ENCODE measurements at regions not wholly inside any gene's neighbourhood (a gene's known extent, or its start where the extent isn't known, plus 50 kb on each side); places are given as distances from the start of the nearest gene placed in this dataset.

- H3K56ac ChIP-seq (ENCODE audit: extremely low read depth, insufficient read depth, low read length), result no peak overlapping the region
- no peak overlapping the region for H3K4ac ChIP-seq (ENCODE audit: low read depth, low read length)
- no peaks in the 10 kb centered on the region for H3K36me3 ChIP-seq (ENCODE audit: control insufficient read depth, insufficient read depth, low read length)
- BruUV-seq (replicated peaks), result no TSS peak
- no peak overlapping the region for H4K91ac ChIP-seq (ENCODE audit: insufficient read depth, low read depth, low read length)
- H3K18ac ChIP-seq (ENCODE audit: low read depth, low read length), result no peak overlapping the region
- DNase-seq (no peak), ATAC-seq (ENCODE audit: low read depth) (no peak)
- no peak overlapping the region for H2AK5ac ChIP-seq (ENCODE audit: low read depth, low read length)
- H3K9ac ChIP-seq (ENCODE audit: low read depth, low read length), result no peak overlapping the region
- H2BK20ac ChIP-seq (ENCODE audit: low read depth, low read length), result no peak overlapping the region
- H2BK120ac ChIP-seq (ENCODE audit: low read depth, low read length), result no peak overlapping the region
- H4K5ac ChIP-seq (ENCODE audit: low read depth, low read length), result no peak overlapping the region
- no peaks in the 10 kb centered on the region for H3K27me3 ChIP-seq (ENCODE audit: control insufficient read depth, insufficient read depth, low read length)
- CTCF ChIA-PET, result no interaction called here
- TF ChIP-seq MXI1 (IDR thresholded peaks at IDR 0.05; ENCODE audit: borderline replicate concordance, low read depth, low read length) (no peak), MAFK (IDR thresholded peaks at IDR 0.05; ENCODE audit: low read depth, low read length) (no peak), RCOR1 (IDR thresholded peaks at IDR 0.05; ENCODE audit: insufficient replicate concordance, low read length) (no peak), ELK1 (IDR thresholded peaks at IDR 0.05; ENCODE audit: borderline replicate concordance, low read depth, low read length) (no peak), SMC3 (IDR thresholded peaks at IDR 0.05; ENCODE audit: low read depth, low read length) (no peak), RFX5 (IDR thresholded peaks at IDR 0.05; ENCODE audit: low read depth, low read length) (no peak), NFE2L2 (IDR thresholded peaks at IDR 0.05; ENCODE audit: low read depth, low read length) (no peak), BHLHE40 (IDR thresholded peaks at IDR 0.05; ENCODE audit: low read depth, low read length) (no peak), CEBPB (IDR thresholded peaks at IDR 0.05; ENCODE audit: low read depth, low read length) (no peak), MAZ (IDR thresholded peaks at IDR 0.05; ENCODE audit: borderline replicate concordance, low read depth, low read length) (no peak), USF2 (IDR thresholded peaks at IDR 0.05; ENCODE audit: low read depth, low read length) (no peak), FOS (IDR thresholded peaks at IDR 0.05; ENCODE audit: low read depth, low read length) (no peak), CTCF (conservative IDR thresholded peaks at IDR 0.05; ENCODE audit: low read depth, low read length) (no peak)
- in situ Hi-C loops (cut with MboI; ENCODE audit: low sequenced_read_pairs), result no loop called here
- H4K20me1 ChIP-seq (ENCODE audit: insufficient read depth, low read length), result no peaks in the 10 kb centered on the region
- H2AK9ac ChIP-seq (replicated peaks; ENCODE audit: low read depth, low read length, poor library complexity), result no peak overlapping the region
- no peaks in the 10 kb centered on the region for H3K79me1 ChIP-seq (ENCODE audit: low read depth in 1 of 2, low read length in 2 of 2)
- H3K9me3 ChIP-seq (ENCODE audit: control insufficient read depth, insufficient read depth, low read length), result no peaks in the 10 kb centered on the region
- no peaks in the 10 kb centered on the region for H3K4me1 ChIP-seq (ENCODE audit: control insufficient read depth, insufficient read depth, low read length)
- no peak overlapping the region for H2AFZ ChIP-seq (replicated peaks; ENCODE audit: low read length, poor library complexity)
- H3K9me1 ChIP-seq (ENCODE audit: insufficient read depth, low read length), result no peaks in the 10 kb centered on the region
- 49% methylated on average over 6 of the region's 6 CpGs; no CpG with 5 or more reads in 1 of the 2 experiments for WGBS, 2 experiments (ENCODE audit: extremely low coverage in 2 of 2, insufficient read length in 1 of 2)
- H3K4me3 ChIP-seq (ENCODE audit: insufficient read depth, low read depth, low read length), result no peak overlapping the region
- intact Hi-C loops (cut with micrococcal nuclease), result no loop called here
- dilution Hi-C loops (cut with HindIII; ENCODE audit: low sequenced_read_pairs, unreplicated experiment), result no loop called here
- H3K14ac ChIP-seq (replicated peaks; ENCODE audit: low read depth, low read length), result no peak overlapping the region
- no peak overlapping the region for H2BK15ac ChIP-seq (ENCODE audit: low read depth, low read length)
- H2BK5ac ChIP-seq (ENCODE audit: low read depth, low read length, poor library complexity, severe bottlenecking), result no peak overlapping the region
- no peak overlapping the region for H3K4me2 ChIP-seq (ENCODE audit: low read depth, low read length)
- no peak overlapping the region for H3K23ac ChIP-seq (ENCODE audit: low read depth, low read length)
- H3K27ac ChIP-seq (ENCODE audit: insufficient read depth, low read length), result no peak overlapping the region
- H4K8ac ChIP-seq (ENCODE audit: low read depth in 2 of 2, low read length in 2 of 2), result no peak overlapping the region
- POLR2A ChIA-PET (ENCODE audit: unreplicated experiment), result no interaction called here
Measured at GRCh38 chr17:5730373-5730772, 146.1 kb upstream of the NLRP1 start.
